ENCODE measurements at regions not wholly inside any gene's neighbourhood (a gene's known extent, or its start where the extent isn't known, plus 50 kb on each side); places are given as distances from the start of the nearest gene placed in this dataset.

DNA sequence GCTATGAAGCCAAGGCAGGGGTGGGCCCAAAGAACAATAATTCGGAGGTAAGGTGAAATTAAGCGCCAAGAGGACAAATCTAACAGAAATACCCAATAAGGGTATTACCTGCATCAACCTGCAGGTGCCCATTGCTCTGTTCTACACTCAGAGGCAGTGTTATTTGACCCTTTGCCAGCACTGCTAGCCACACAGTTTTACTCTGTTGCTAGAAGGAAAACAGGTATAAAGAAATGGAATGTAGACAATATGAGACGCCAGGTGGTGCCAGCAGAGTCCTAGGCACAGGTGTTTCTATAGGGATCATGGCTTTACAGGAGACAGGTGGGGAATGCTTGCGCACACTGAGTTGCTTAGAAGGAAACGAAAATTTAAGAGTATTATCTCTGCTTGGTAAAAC is 201.3 kb downstream of the HTR1A start:
- TF ChIP-seq, protein P1, sequence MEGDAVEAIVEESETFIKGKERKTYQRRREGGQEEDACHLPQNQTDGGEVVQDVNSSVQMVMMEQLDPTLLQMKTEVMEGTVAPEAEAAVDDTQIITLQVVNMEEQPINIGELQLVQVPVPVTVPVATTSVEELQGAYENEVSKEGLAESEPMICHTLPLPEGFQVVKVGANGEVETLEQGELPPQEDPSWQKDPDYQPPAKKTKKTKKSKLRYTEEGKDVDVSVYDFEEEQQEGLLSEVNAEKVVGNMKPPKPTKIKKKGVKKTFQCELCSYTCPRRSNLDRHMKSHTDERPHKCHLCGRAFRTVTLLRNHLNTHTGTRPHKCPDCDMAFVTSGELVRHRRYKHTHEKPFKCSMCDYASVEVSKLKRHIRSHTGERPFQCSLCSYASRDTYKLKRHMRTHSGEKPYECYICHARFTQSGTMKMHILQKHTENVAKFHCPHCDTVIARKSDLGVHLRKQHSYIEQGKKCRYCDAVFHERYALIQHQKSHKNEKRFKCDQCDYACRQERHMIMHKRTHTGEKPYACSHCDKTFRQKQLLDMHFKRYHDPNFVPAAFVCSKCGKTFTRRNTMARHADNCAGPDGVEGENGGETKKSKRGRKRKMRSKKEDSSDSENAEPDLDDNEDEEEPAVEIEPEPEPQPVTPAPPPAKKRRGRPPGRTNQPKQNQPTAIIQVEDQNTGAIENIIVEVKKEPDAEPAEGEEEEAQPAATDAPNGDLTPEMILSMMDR (IDR thresholded peaks at IDR 0.05; ENCODE audit: low read depth, low read length), result no peak
- TF ChIP-seq EZH2phosphoT487 (IDR thresholded peaks at IDR 0.05; ENCODE audit: low read depth), result no peak
